Stimulated activated CD4-positive, alpha-beta T cell treated with anti-CD3 and anti-CD28 coated beads, Interleukin-2, amount 100 ng/mL, for 24 hours (primary cell): ENCODE measurements at regions not wholly inside any gene's neighbourhood (a gene's known extent, or its start where the extent isn't known, plus 50 kb on each side); places are given as distances from the start of the nearest gene placed in this dataset.
"Not testable (repeated sequence)": the region's sequence is repeated elsewhere in the genome, so short reads cannot be mapped to it uniquely, and the experiment has no call there.

Experiments
- DNase-seq, 2 donors: peaks; one replicate each; pipeline ENCODE4 v3.0.0-alpha.2; 2020

- no peak for DNase-seq
These were observed 83.9 kb downstream of the CXCL12 start for GRCh38 chr10:44300666-44301649.

GRCh38 chr10:44298713-44299112, 86.2 kb downstream of the CXCL12 start:
- DNase-seq: no peak

- DNase-seq: no peak
These were observed 86.9 kb downstream of the CXCL12 start for GRCh38 chr10:44297963-44298362.

GRCh38 chr10:44295644-44296241, 89.2 kb downstream of the CXCL12 start:
- no peak for DNase-seq

GRCh38 chr10:44294726-44295412, 90.0 kb downstream of the CXCL12 start:
- no peak for DNase-seq

GRCh38 chr10:44293842-44294241, 91.1 kb downstream of the CXCL12 start:
- DNase-seq: no peak

- no peak for DNase-seq
These were observed 91.6 kb downstream of the CXCL12 start for GRCh38 chr10:44293306-44293778.

- no peak for DNase-seq
These were observed 92.4 kb downstream of the CXCL12 start for GRCh38 chr10:44292390-44293002.

GRCh38 chr10:44291091-44291490, 93.8 kb downstream of the CXCL12 start:
- no peak for DNase-seq

GRCh38 chr10:44289125-44289524, 95.8 kb downstream of the CXCL12 start:
- DNase-seq: no peak

GRCh38 chr10:44287408-44287807, 97.5 kb downstream of the CXCL12 start:
- no peak for DNase-seq

- no peak for DNase-seq
These were observed 100.5 kb downstream of the CXCL12 start for GRCh38 chr10:44284198-44285084.

GRCh38 chr10:44282626-44283300, 102.1 kb downstream of the CXCL12 start:
- DNase-seq: peak in 1 of 2 donors; percentile 11

GRCh38 chr10:44281662-44282061, 103.2 kb downstream of the CXCL12 start:
- no peak for DNase-seq

GRCh38 chr10:44281089-44281613, 103.7 kb downstream of the CXCL12 start:
- no peak for DNase-seq

GRCh38 chr10:44280226-44281014, 104.5 kb downstream of the CXCL12 start:
- no peak for DNase-seq

- DNase-seq: no peak
These were observed 105.3 kb downstream of the CXCL12 start for GRCh38 chr10:44279426-44280126.

GRCh38 chr10:44278837-44279324, 106.0 kb downstream of the CXCL12 start:
- DNase-seq: no peak

- not testable (repeated sequence) for DNase-seq
These were observed 116.4 kb downstream of the CXCL12 start for GRCh38 chr10:44268435-44268948.
